ENCODE measurements at regions not wholly inside any gene's neighbourhood (a gene's known extent, or its start where the extent isn't known, plus 50 kb on each side); places are given as distances from the start of the nearest gene placed in this dataset.

GRCh38 chr12:107457362-107457935 lies 228.2 kb upstream of the PWP1 start:
- TF ChIP-seq BHLHE40 (IDR thresholded peaks at IDR 0.05; ENCODE audit: borderline replicate concordance) = no peak
- TF ChIP-seq TARDBP (IDR thresholded peaks at IDR 0.05) = no peak
- TF ChIP-seq SP1 (IDR thresholded peaks at IDR 0.05) = no peak
- TF ChIP-seq ELF4 (IDR thresholded peaks at IDR 0.05) = no peak
- no peak for TF ChIP-seq PKNOX1 (IDR thresholded peaks at IDR 0.05)
- no peak for TF ChIP-seq FOXA1 (IDR thresholded peaks at IDR 0.05)
- TF ChIP-seq FOXK2 (IDR thresholded peaks at IDR 0.05) = no peak
- no peak for TF ChIP-seq FOXM1 (IDR thresholded peaks at IDR 0.05; ENCODE audit: borderline replicate concordance)
- TF ChIP-seq L3MBTL2 (conservative IDR thresholded peaks at IDR 0.05) = no peak
- TF ChIP-seq SUZ12 (IDR thresholded peaks at IDR 0.05) = no peak
- no peak for TF ChIP-seq NFRKB (IDR thresholded peaks at IDR 0.05)
